K562 (cell line): ENCODE measurements at regions not wholly inside any gene's neighbourhood (a gene's known extent, or its start where the extent isn't known, plus 50 kb on each side); places are given as distances from the start of the nearest gene placed in this dataset.

Experiments used
- ATAC-seq: fragments of 200-7000 bp; cut with Tn5 transposase; 3 replicates; pipeline ENCODE4 v1.9.1; 2020; ENCODE audit warnings: moderate library complexity
- BruUV-seq: library from RNA; stranded (reverse); fragments of 400-500 nt; replicated peaks from 2 replicates; lab custom pipeline; 2021; lab: Mats Ljungman, UMichigan
- CTCF ChIA-PET: fragments of 300-600 bp; formaldehyde crosslinking; extraction: SDS; loops from one replicate; lab custom pipeline; 2021; ENCODE audit warnings: low intra/inter-chr PET ratio; lab: Yijun Ruan, JAX
- POLR2A ChIA-PET: fragments of 300-600, 350-650 bp; sonication (Branson Sonifier 250); formaldehyde crosslinking; extraction: SDS; loops from one replicate; lab custom pipeline; 2021; ENCODE audit warnings: antibody characterized with exemption, inconsistent platforms; lab: Yijun Ruan, JAX
- DNase-seq, 4 experiments: peaks; one replicate each; pipeline versions ENCODE4 v3.0.0 to v3.0.0-alpha.2; 2011 to 2018; ENCODE audit warnings: low spot score in 3 of 4, mixed read lengths in 3 of 4; ENCODE audit errors: extremely low read depth in 1 of 4
- FAIRE-seq: peaks from 2 replicates; lab custom pipeline; 2011; peaks lifted over from hg19 to GRCh38; lab: Jason Lieb, UNC
- H2AFZ ChIP-seq: 2 replicates; pipeline ENCODE4 v1.6.0; 2011; ENCODE audit warnings: low read depth, low read length, control low read depth, inconsistent platforms
- H3K27ac ChIP-seq: fragments of 200-600 bp; 3 replicates; pipeline ENCODE4 v1.8.0; 2011; ENCODE audit warnings: low read depth, mild to moderate bottlenecking, control low read depth, inconsistent platforms, low read length, moderate library complexity, mixed read lengths; ENCODE audit errors: extremely low read depth
- H3K27me3 ChIP-seq, 2 experiments: fragments of 300-600 bp in 1 of 2; 2 replicates in 1 of 2; 3 replicates in 1 of 2; pipeline versions ENCODE4 v1.6.0 to v1.8.0; 2011; ENCODE audit warnings: inconsistent platforms in 2 of 2, low read length in 2 of 2, mild to moderate bottlenecking in 1 of 2, mixed read lengths in 1 of 2, moderate library complexity in 1 of 2; ENCODE audit not compliant: control insufficient read depth in 2 of 2, insufficient read depth in 2 of 2
- H3K36me3 ChIP-seq: fragments of 300-600 bp; 3 replicates; pipeline ENCODE4 v1.8.0; 2011; ENCODE audit warnings: mild to moderate bottlenecking, low read length, inconsistent platforms; ENCODE audit not compliant: control insufficient read depth, insufficient read depth
- H3K4me1 ChIP-seq, 2 experiments: fragments of 200-600 bp in 1 of 2; replicated peaks in 1 of 2; 2 replicates in 1 of 2; 3 replicates in 1 of 2; pipeline versions ENCODE4 v1.5.1 to v1.8.0; 2011; ENCODE audit warnings: inconsistent platforms in 2 of 2, low read length in 2 of 2, mild to moderate bottlenecking in 1 of 2, mixed read lengths in 1 of 2, moderate library complexity in 1 of 2; ENCODE audit not compliant: control insufficient read depth in 2 of 2, insufficient read depth in 2 of 2
- H3K4me2 ChIP-seq: 2 replicates; pipeline ENCODE4 v1.6.1; 2011; ENCODE audit warnings: low read length, control low read depth, inconsistent platforms, mixed read lengths; ENCODE audit not compliant: insufficient read depth
- H3K4me3 ChIP-seq: fragments of 200-600 bp; sonication (generic), shearing (Covaris generic); 2 replicates; pipeline ENCODE4 v1.5.1; 2016; ENCODE audit warnings: control low read depth, inconsistent platforms
- H3K79me2 ChIP-seq: fragments of 200-600 bp; 3 replicates; pipeline ENCODE4 v1.8.0; 2011; ENCODE audit warnings: low read length, inconsistent platforms; ENCODE audit not compliant: control insufficient read depth, insufficient read depth
- H3K9ac ChIP-seq, 2 experiments: 2 replicates each; pipeline versions ENCODE4 v1.6.0 to v1.6.1; 2011; ENCODE audit warnings: low read depth in 2 of 2, low read length in 2 of 2, control low read depth in 1 of 2, inconsistent platforms in 1 of 2, mild to moderate bottlenecking in 1 of 2, mixed read lengths in 1 of 2; ENCODE audit not compliant: insufficient read depth in 1 of 2
- H3K9me1 ChIP-seq: one replicate; pipeline ENCODE4 v1.6.0; 2011; ENCODE audit warnings: inconsistent platforms, mild to moderate bottlenecking, low read length, moderate library complexity; ENCODE audit not compliant: control insufficient read depth, insufficient read depth
- H3K9me3 ChIP-seq: replicated peaks from 2 replicates; pipeline ENCODE4 v1.5.1; 2011; ENCODE audit warnings: low read depth, low read length, inconsistent platforms; ENCODE audit not compliant: control insufficient read depth, insufficient read depth
- H4K20me1 ChIP-seq: replicated peaks from 2 replicates; pipeline ENCODE4 v1.6.1; 2011; ENCODE audit warnings: low read length, inconsistent platforms, mixed read lengths; ENCODE audit not compliant: control insufficient read depth, insufficient read depth
- CBFA2T2 ChIP-seq: fragments of 450-650 bp; conservative IDR thresholded peaks from 2 replicates; pipeline ENCODE4 v1.6.1; 2017; ENCODE audit warnings: mild to moderate bottlenecking
- CBX2 ChIP-seq: fragments of 200-600 bp; sonication (generic); IDR thresholded peaks from one replicate; pipeline ENCODE4 v1.6.1; 2012; ENCODE audit warnings: mild to moderate bottlenecking, low read length, inconsistent platforms; ENCODE audit not compliant: insufficient read depth, poor library complexity, severe bottlenecking
- DMBX1 ChIP-seq: fragments of 250-450 bp; sonication (Bioruptor Pico); IDR thresholded peaks from 2 replicates; pipeline ENCODE4 v1.8.0; 2022; ENCODE audit warnings: inconsistent platforms, mild to moderate bottlenecking, moderate library complexity, borderline replicate concordance
- MEF2D ChIP-seq: conservative IDR thresholded peaks from 2 replicates; pipeline ENCODE4 v1.6.1; 2016; ENCODE audit warnings: low read depth, missing genetic modification characterization, missing compliant biosample characterization
- RBM39 ChIP-seq: fragments of 200-400 bp; formaldehyde crosslinking; optimal IDR thresholded peaks from 2 replicates; pipeline ENCODE3; 2018; ENCODE audit warnings: low read depth, low read length
- SLC30A9 ChIP-seq: fragments of 250-450 bp; sonication (Bioruptor Pico); IDR thresholded peaks from 2 replicates; pipeline ENCODE4 v1.8.0; 2022; ENCODE audit warnings: mild to moderate bottlenecking, moderate library complexity
- ZFP36 ChIP-seq: fragments of 150-350 bp; IDR thresholded peaks from 2 replicates; pipeline ENCODE4 v1.6.1; 2018; ENCODE audit warnings: low read length, low read depth; ENCODE audit not compliant: partially characterized antibody
- ZNF561 ChIP-seq: fragments of 450-650 bp; formaldehyde crosslinking; conservative IDR thresholded peaks from 2 replicates; pipeline ENCODE4 v1.4.0; 2020; ENCODE audit warnings: mild to moderate bottlenecking, moderate library complexity
- WGBS: fragments of 100-300 bp; shearing (Covaris generic); methylation state at CpG from one replicate; pipeline ENCODE4 v1.1.6; 2016; ENCODE audit warnings: low coverage, mixed read lengths; ENCODE audit not compliant: insufficient coverage; ENCODE audit errors: missing lambda C conversion rate; 5-methylcytosine and 5-hydroxymethylcytosine counted together
- in situ Hi-C: fragments of 300-500 bp; cut with MboI; formaldehyde crosslinking; loops from 4 replicates; pipeline ENCODE4 v1.15.0; 2018; ENCODE audit warnings: inconsistent platforms, mixed read lengths
- intact Hi-C: fragments of 100-400 bp; cut with micrococcal nuclease; formaldehyde crosslinking; loops from 2 replicates; pipeline ENCODE4 v1.14.2; 2022
- TF ChIP-seq, protein P1 (sequence below): fragments of 450-650 bp; conservative IDR thresholded peaks from 2 replicates; pipeline ENCODE4 v1.6.1; 2016; ENCODE audit warnings: missing genetic modification characterization, low read depth, mild to moderate bottlenecking, control low read depth, missing compliant biosample characterization
- TF ChIP-seq, protein P2 (sequence below): IDR thresholded peaks from 3 replicates; pipeline ENCODE4 v1.6.1; 2011; ENCODE audit warnings: borderline replicate concordance, mild to moderate bottlenecking, moderate library complexity; ENCODE audit not compliant: insufficient read length; ENCODE audit errors: extremely low read depth

DNA sequence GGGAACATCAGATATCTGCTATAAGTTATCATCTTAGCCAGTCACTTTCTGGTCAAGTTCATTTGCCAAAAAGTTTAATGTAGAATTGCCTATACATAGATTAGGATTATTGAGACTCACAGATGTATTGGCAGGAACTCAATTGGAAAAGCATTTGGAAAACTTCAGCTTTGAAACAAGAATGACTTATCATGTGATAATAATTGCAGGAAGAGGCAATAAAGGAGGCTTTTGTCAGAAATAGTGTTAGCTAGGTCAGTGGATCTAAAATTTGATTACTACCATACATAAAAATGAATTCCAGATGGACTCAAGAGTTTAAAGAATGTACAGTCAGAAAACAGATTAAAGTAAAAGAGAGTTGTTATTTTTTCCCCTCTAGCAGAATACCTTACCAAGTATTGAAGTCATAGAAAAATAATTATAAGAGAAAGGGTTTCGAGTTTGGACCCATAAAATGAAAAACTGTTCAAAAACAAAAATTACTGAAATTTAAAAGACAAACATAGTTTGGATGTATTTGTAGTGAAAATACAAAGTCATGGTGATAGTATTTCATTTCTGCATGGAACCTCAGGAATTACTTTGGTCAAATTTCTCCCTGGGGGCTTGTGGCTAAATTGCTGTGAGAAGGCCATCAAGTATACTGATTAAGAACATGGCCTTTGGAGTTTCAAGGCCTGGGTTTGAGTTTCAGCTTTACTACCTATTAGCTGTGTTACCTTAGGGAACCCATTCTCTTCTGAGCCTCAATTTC, 159.9 kb downstream of the TMEM38B start:
- intact Hi-C loops, result no loop called here
- ChIA-PET CTCF (no interaction called here), POLR2A (interaction anchor here (1.0 kb wide), 1 partner anchor 15 kb away, joined by 3 read pairs; no protein-coding TSS in a partner anchor)
- Histone ChIP-seq H4K20me1 (no peaks in the 10 kb centered on the region), H3K9me3 (no peaks in the 10 kb centered on the region), H3K9ac (no peak overlapping the region), H3K4me3 (no peak overlapping the region), H3K4me2 (no peak overlapping the region), H3K36me3 (no peaks in the 10 kb centered on the region), H3K27ac (no peak overlapping the region)
- no TSS peak for BruUV-seq
- FAIRE-seq (no peak), DNase-seq (no peak)
- TF ChIP-seq MEF2D (tag), result no peak
- TF ChIP-seq DMBX1 (CRISPR knock-in tag), result no peak
- TF ChIP-seq CBX2, result no peak
- TF ChIP-seq SLC30A9, result no peak
- no peak for TF ChIP-seq ZNF561 (CRISPR knock-in tag)
- no peak for TF ChIP-seq RBM39
- TF ChIP-seq ZFP36, result no peak
- TF ChIP-seq CBFA2T2, result no peak
- TF ChIP-seq, protein P1, sequence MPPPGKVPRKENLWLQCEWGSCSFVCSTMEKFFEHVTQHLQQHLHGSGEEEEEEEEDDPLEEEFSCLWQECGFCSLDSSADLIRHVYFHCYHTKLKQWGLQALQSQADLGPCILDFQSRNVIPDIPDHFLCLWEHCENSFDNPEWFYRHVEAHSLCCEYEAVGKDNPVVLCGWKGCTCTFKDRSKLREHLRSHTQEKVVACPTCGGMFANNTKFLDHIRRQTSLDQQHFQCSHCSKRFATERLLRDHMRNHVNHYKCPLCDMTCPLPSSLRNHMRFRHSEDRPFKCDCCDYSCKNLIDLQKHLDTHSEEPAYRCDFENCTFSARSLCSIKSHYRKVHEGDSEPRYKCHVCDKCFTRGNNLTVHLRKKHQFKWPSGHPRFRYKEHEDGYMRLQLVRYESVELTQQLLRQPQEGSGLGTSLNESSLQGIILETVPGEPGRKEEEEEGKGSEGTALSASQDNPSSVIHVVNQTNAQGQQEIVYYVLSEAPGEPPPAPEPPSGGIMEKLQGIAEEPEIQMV (tag), result no peak
- TF ChIP-seq, protein P2, sequence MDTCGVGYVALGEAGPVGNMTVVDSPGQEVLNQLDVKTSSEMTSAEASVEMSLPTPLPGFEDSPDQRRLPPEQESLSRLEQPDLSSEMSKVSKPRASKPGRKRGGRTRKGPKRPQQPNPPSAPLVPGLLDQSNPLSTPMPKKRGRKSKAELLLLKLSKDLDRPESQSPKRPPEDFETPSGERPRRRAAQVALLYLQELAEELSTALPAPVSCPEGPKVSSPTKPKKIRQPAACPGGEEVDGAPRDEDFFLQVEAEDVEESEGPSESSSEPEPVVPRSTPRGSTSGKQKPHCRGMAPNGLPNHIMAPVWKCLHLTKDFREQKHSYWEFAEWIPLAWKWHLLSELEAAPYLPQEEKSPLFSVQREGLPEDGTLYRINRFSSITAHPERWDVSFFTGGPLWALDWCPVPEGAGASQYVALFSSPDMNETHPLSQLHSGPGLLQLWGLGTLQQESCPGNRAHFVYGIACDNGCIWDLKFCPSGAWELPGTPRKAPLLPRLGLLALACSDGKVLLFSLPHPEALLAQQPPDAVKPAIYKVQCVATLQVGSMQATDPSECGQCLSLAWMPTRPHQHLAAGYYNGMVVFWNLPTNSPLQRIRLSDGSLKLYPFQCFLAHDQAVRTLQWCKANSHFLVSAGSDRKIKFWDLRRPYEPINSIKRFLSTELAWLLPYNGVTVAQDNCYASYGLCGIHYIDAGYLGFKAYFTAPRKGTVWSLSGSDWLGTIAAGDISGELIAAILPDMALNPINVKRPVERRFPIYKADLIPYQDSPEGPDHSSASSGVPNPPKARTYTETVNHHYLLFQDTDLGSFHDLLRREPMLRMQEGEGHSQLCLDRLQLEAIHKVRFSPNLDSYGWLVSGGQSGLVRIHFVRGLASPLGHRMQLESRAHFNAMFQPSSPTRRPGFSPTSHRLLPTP, result no peak
- TF ChIP-seq, all 486 proteins: peak for 0
- no peaks in the 10 kb centered on the region for H3K9me1 ChIP-seq
- H3K4me1 ChIP-seq, result no peaks in the 10 kb centered on the region
- in situ Hi-C loops, result no loop called here
- H3K27me3 ChIP-seq, result no peaks in the 10 kb centered on the region
- WGBS, result 0% methylated on average over 1 of the region's 1 CpG
- no peak overlapping the region for H2AFZ ChIP-seq
- no peaks in the 10 kb centered on the region for H3K79me2 ChIP-seq
- ATAC-seq, result no peak
